HG03565 (cell line): ENCODE measurements at regions not wholly inside any gene's neighbourhood (a gene's known extent, or its start where the extent isn't known, plus 50 kb on each side); places are given as distances from the start of the nearest gene placed in this dataset.

Source experiments
- ATAC-seq: cut with Tn5 transposase; IDR thresholded peaks from one replicate; pipeline ENCODE4 v1.9.1; 2021; ENCODE audit warnings: mild to moderate bottlenecking, moderate library complexity; ENCODE audit not compliant: unreplicated experiment

GRCh38 chr15:70198441-70199123 lies 100.9 kb upstream of the TLE3 start:
- ATAC-seq, result no peak

GRCh38 chr15:70197945-70198361 lies 100.2 kb upstream of the TLE3 start:
- no peak for ATAC-seq

DNA sequence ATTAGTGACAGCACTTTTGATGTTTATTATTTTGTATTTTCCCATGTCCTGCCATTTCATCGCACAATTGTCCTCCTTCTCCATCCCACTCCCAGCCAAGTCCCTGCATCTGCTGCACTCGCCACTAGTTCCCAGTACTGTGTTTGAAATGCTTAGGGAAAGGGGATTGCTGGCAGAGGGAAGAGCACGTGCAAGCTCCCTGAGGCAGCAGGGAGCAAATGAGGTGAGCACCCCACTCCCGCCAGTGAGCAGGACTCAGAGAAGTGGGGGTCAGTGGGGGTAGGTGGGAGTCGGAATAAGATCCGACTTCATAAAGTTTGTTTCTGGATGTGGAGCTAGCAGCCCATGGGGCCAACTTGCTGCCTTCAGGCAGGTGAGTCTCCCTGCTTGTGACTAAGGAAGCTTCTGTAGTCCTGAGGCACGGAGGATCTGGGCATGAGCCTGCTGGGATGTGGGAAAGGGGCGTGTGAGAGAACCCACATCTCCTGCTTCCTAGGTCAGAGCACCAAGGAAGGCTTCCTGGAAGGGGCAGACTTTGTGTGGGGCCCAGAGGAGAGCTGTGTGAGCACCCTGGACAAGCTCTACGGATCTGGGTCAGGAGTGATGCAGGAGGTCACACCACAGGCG lies 99.7 kb upstream of the TLE3 start:
- ATAC-seq, result no peak

DNA sequence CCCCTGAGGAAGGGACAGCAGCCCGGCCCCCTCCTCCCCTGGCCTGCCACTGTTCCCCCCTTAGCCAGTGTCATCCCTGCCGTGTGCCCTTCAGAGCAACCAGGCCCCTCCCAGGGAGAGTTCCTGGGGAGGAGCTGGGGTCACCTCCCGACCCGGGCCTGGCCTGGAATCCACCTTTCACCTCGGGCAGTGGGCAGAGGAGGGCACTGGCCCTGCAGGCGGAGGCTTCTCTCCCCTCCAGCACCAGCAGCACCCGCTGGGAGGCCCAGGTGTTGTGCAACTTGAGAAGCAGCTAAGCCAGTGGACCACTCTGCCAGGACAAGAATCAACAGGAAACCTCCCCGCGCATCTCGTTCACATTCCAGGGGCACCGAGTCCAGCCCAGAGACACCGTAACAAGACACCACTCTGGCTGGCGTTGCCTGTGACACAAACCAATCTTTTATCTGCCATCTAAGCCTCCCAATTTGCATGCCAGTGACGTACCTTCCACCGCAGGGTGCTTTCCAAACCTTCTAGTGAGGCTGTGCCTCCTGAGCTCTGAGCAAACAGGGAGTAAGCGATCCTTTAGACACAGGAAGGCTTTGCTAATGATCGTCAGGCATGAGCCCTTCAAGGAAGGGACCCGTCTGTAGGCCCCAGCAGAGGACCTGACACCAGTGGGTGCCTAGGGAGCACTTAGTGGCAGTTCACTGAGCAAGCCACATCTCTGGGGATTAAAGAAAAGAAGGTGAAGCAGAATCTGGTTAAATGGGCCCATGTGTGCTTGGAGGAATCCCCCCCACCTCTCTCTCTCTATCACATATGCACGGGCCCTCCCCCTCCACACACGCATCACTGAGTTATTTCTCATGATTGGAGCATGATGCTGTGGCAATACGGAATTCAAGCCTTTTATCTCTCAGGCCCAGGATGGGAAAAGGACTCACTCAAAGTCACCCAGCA lies 98.9 kb upstream of the TLE3 start:
- ATAC-seq, result peak; percentile 87

GRCh38 chr15:70195587-70196305 lies 98.0 kb upstream of the TLE3 start:
- ATAC-seq, result no peak

DNA sequence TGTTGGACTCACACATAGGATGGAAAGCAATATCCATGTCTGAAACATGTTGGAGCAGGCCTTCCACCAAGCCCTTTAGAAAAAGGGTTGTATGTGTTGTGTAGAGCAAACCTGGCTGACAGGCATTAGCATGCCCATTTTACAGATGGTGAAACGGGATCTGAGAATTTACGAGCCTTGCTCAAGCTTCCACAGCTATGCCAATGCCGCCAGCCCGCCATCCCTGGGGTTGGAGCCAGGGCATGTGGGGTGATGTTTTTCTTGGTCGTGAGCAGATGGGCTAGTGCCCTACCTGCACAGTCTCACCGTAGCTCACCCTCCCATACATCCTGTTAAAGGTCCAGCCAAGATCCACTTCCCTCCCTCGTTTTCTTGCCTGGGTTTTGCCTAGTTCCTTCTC lies 97.5 kb upstream of the TLE3 start:
- no peak for ATAC-seq

GRCh38 chr15:70194266-70194665 lies 96.5 kb upstream of the TLE3 start:
- no peak for ATAC-seq

- no peak for ATAC-seq
These were observed 96.0 kb upstream of the TLE3 start for GRCh38 chr15:70193734-70194133.

GRCh38 chr15:70192490-70192889 lies 94.8 kb upstream of the TLE3 start:
- no peak for ATAC-seq

- ATAC-seq, result no peak
These were observed 94.3 kb upstream of the TLE3 start for GRCh38 chr15:70192041-70192440.

GRCh38 chr15:70190965-70191364 lies 93.2 kb upstream of the TLE3 start:
- no peak for ATAC-seq

- ATAC-seq, result no peak
These were observed 92.3 kb upstream of the TLE3 start for GRCh38 chr15:70189826-70190695.

DNA sequence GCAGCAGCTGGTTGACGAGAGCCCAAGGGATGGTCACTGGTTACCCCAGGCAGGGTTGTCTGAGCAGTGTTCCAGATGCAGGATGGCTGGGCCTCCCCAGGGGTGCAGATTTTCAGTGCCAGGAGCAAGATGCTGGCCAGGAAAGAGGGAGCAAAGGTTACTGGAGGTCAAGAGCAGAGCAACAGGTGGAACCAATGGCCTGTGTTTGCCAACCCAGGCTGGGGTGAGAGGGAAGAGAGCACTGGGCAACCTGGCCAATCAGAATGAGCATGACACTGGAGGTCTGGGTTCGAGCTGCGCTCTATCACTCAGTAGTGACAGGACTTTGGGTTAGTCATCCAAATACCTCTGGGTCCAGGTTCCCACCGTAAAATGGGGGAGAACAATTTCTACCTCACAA lies 90.6 kb upstream of the TLE3 start:
- ATAC-seq, result no peak

DNA sequence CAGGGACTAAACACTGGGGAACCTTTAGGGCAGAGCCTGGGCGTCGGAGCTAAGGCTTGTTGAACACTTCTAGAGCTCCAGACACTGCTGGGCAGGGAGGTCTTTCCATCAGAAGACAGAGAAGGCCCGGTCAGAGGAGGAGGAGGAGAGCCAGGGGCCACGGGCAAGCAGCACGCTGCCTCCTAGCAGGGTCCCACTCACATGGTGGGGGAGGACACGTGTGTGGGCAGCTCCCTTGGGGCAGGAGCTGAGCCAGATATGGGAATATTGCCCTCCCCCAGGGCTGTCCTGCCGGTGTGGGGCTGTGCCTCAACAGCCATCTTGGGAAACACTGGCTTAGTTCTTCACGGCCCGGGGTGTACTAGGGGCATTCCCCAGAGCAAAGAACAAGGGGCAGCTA lies 89.6 kb upstream of the TLE3 start:
- ATAC-seq, result no peak

GRCh38 chr15:70186152-70186551 lies 88.4 kb upstream of the TLE3 start:
- ATAC-seq, result no peak

- ATAC-seq, result no peak
These were observed 87.6 kb upstream of the TLE3 start for GRCh38 chr15:70185251-70185711.

DNA sequence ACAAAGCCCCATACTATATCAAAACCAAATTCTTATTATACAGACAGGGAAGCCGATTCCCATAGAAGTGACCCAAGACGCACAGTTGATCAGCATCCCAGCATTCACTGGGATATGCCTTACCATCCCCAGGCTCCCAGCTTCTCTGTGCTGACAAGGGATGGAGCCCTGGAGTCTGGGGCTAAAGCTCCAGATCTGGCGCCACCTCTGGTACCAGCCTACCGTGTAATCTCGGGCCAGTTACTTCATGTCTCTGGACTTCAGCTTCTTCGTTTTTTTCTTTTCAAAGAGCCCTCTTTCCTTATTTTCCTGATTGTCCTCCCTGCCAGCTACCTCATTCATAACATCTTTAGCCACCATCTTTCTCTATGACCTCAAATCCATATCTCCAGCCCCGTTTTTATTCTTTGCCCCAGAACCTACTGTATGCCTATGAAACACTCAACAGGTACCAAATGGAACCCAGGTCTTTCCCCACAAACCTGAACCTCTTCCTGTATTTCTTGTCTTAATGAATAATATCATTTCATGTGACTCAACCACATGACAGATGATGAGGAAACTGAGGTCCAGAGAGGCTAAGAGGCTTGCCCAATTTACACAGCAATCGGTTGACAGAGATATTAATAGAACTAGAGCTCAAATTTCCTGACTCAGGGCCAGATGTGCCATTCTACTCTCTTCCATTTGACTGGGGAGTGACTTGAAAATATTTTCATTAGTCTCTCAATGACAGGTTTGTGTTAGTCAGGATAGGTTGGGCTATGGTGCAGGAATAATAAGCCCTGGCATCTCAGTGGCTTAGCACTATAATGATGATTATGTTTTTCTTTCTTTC lies 85.4 kb upstream of the TLE3 start:
- no peak for ATAC-seq

DNA sequence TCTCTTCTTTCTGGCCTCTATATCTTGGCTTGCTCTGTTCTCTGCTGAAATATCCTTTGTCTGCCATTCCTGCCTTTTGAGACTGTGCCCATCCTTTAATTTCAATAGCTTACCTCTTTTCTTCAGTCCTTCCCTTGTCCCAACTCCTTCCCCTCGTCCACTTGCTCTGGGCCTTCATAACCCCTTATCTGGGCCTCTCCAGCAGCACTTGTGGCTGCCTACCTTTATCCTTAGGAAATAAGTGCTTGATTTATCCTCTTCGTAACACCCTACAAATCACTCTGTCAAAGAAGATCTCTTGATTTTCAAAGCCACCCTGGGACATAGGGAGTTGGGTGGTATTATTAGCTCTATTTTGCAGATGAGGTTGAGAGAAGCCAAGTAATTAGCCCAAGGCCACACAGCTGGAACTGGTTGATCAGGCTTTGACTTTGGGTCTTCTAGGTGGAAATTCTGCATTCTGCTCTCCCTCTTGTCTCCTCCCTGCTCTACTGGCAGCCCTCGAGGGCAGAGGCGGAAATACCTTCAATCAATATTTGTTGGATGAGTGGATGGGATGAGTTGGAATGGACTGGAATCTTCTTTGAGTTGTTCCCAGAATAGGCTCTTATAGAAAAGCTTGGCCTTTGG lies 84.0 kb upstream of the TLE3 start:
- ATAC-seq, result no peak
